ENCODE measurements at regions not wholly inside any gene's neighbourhood (a gene's known extent, or its start where the extent isn't known, plus 50 kb on each side); places are given as distances from the start of the nearest gene placed in this dataset.
"Not testable (repeated sequence)": the region's sequence is repeated elsewhere in the genome, so short reads cannot be mapped to it uniquely, and the experiment has no call there.

GRCh38 chr2:129518937-129519336 lies 460.5 kb upstream of the RAB6C start:
- no peaks in the 10 kb centered on the region for H3K9me2 ChIP-seq (replicated peaks; ENCODE audit: insufficient read depth, low read length)
- H3K9me3 ChIP-seq (ENCODE audit: low read length) = no peaks in the 10 kb centered on the region
- no peak overlapping the region for H3K4me2 ChIP-seq (ENCODE audit: low read depth, low read length, poor library complexity, severe bottlenecking)
- no peaks in the 10 kb centered on the region for H3K27me3 ChIP-seq (ENCODE audit: low read length)
- H2AFZ ChIP-seq (ENCODE audit: low read length) = no peak overlapping the region
- no peaks in the 10 kb centered on the region for H3K4me1 ChIP-seq (ENCODE audit: low read length)
- H3K4me3 ChIP-seq (ENCODE audit: low read length) = no peak overlapping the region
- no peaks in the 10 kb centered on the region for H3K79me2 ChIP-seq (ENCODE audit: low read length)
- no peak overlapping the region for H3K27ac ChIP-seq (ENCODE audit: low read length)
- no peaks in the 10 kb centered on the region for H3K36me3 ChIP-seq (ENCODE audit: insufficient read depth, low read length)
- no peak overlapping the region for H3K9ac ChIP-seq (ENCODE audit: low read length)
- H4K20me1 ChIP-seq (ENCODE audit: insufficient read depth, low read depth, low read length) = no peaks in the 10 kb centered on the region
- DNase-seq = no peak

DNA sequence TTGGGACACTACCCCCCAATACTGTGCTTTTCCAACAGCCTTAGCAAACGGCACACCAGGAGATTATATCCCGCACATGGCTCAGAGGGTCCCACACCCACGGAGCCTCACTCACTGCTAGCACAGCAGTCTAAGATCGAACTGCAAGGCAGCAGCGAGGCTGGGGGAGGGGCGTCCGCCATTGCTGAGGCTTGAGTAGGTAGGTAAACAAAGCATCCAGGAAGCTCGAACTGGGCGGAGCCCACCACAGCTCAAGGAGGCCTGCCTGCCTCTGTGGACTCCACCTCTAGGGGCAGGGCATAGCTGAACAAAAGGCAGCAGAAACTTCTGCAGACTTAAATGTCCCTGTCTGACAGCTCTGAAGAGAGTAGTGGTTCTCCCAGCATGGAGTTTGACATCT lies 447.3 kb upstream of the RAB6C start:
- H3K9ac ChIP-seq (ENCODE audit: low read length); H2AFZ ChIP-seq (ENCODE audit: low read length); H3K4me2 ChIP-seq (ENCODE audit: low read depth, low read length, poor library complexity, severe bottlenecking); H3K9me3 ChIP-seq (ENCODE audit: low read length); H3K27me3 ChIP-seq (ENCODE audit: low read length); H3K9me2 ChIP-seq (replicated peaks; ENCODE audit: insufficient read depth, low read length); H4K20me1 ChIP-seq (ENCODE audit: insufficient read depth, low read depth, low read length); H3K79me2 ChIP-seq (ENCODE audit: low read length); H3K4me3 ChIP-seq (ENCODE audit: low read length); H3K36me3 ChIP-seq (ENCODE audit: insufficient read depth, low read length); DNase-seq; H3K27ac ChIP-seq (ENCODE audit: low read length); H3K4me1 ChIP-seq (ENCODE audit: low read length): not testable (repeated sequence)

DNA sequence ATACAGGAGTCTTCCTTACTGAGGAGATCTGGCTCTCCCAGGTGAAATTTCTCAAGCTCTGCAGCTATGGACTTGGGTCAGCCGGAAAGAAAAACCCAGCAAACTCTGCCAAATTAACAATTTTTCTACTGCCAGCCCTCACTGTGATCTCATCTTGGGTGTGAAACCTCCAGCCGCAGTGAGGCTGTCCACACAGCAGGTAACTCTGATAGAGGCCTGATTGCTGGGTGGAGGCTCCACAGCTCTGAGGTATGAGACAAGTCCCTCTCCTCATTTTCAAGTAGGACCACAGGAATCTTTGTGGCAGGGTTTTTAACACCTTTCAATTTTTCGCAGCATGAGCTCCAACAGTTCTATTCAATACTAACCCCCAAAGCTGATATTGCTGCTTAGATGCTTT lies 430.6 kb upstream of the RAB6C start:
- Histone ChIP-seq H3K27ac (ENCODE audit: low read length) (no peak overlapping the region), H3K9ac (ENCODE audit: low read length) (no peak overlapping the region), H3K36me3 (ENCODE audit: insufficient read depth, low read length) (no peaks in the 10 kb centered on the region), H3K4me1 (ENCODE audit: low read length) (no peaks in the 10 kb centered on the region), H3K4me2 (ENCODE audit: low read depth, low read length, poor library complexity, severe bottlenecking) (no peak overlapping the region), H3K27me3 (ENCODE audit: low read length) (no peaks in the 10 kb centered on the region), H2AFZ (ENCODE audit: low read length) (no peak overlapping the region), H3K4me3 (ENCODE audit: low read length) (no peak overlapping the region), H3K9me3 (ENCODE audit: low read length) (no peaks in the 10 kb centered on the region), H3K9me2 (replicated peaks; ENCODE audit: insufficient read depth, low read length) (no peaks in the 10 kb centered on the region), H4K20me1 (ENCODE audit: insufficient read depth, low read depth, low read length) (no peaks in the 10 kb centered on the region), H3K79me2 (ENCODE audit: low read length) (no peaks in the 10 kb centered on the region)
- no peak for DNase-seq

DNA sequence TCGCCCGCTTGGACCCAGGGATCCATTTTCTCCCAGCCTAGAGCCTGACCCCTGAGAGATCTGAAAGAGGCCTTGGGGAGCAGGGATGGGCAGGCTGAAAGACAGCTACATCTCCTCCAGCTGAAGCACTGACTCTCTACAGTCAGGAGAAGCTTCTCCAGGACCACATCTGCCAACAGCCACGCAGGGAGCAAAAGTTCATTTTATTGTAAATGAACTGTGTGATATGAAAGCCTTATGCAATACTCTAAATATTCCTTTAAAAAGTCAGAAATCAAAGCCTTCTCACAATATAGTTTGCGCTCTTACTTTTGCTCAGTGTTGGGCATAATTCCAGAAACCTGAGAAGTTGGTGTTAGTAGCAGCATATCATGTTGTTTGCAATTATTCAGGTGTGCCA lies 428.9 kb upstream of the RAB6C start:
- Histone ChIP-seq H4K20me1 (ENCODE audit: insufficient read depth, low read depth, low read length) (no peaks in the 10 kb centered on the region), H3K4me1 (ENCODE audit: low read length) (no peaks in the 10 kb centered on the region), H3K9me2 (replicated peaks; ENCODE audit: insufficient read depth, low read length) (no peaks in the 10 kb centered on the region), H3K9ac (ENCODE audit: low read length) (no peak overlapping the region), H3K79me2 (ENCODE audit: low read length) (no peaks in the 10 kb centered on the region), H2AFZ (ENCODE audit: low read length) (no peak overlapping the region), H3K27me3 (ENCODE audit: low read length) (no peaks in the 10 kb centered on the region), H3K4me3 (ENCODE audit: low read length) (no peak overlapping the region), H3K27ac (ENCODE audit: low read length) (no peak overlapping the region), H3K36me3 (ENCODE audit: insufficient read depth, low read length) (no peaks in the 10 kb centered on the region), H3K9me3 (ENCODE audit: low read length) (no peaks in the 10 kb centered on the region), H3K4me2 (ENCODE audit: low read depth, low read length, poor library complexity, severe bottlenecking) (no peak overlapping the region)
- DNase-seq = no peak

GRCh38 chr2:129554373-129554772 lies 425.1 kb upstream of the RAB6C start:
- H3K9ac ChIP-seq (ENCODE audit: low read length) = no peak overlapping the region
- H2AFZ ChIP-seq (ENCODE audit: low read length) = no peak overlapping the region
- no peak overlapping the region for H3K27ac ChIP-seq (ENCODE audit: low read length)
- H3K79me2 ChIP-seq (ENCODE audit: low read length) = no peaks in the 10 kb centered on the region
- no peaks in the 10 kb centered on the region for H3K9me2 ChIP-seq (replicated peaks; ENCODE audit: insufficient read depth, low read length)
- DNase-seq = no peak
- no peaks in the 10 kb centered on the region for H4K20me1 ChIP-seq (ENCODE audit: insufficient read depth, low read depth, low read length)
- no peaks in the 10 kb centered on the region for H3K9me3 ChIP-seq (ENCODE audit: low read length)
- no peaks in the 10 kb centered on the region for H3K36me3 ChIP-seq (ENCODE audit: insufficient read depth, low read length)
- no peaks in the 10 kb centered on the region for H3K27me3 ChIP-seq (ENCODE audit: low read length)
- no peak overlapping the region for H3K4me3 ChIP-seq (ENCODE audit: low read length)
- no peak overlapping the region for H3K4me2 ChIP-seq (ENCODE audit: low read depth, low read length, poor library complexity, severe bottlenecking)
- H3K4me1 ChIP-seq (ENCODE audit: low read length) = no peaks in the 10 kb centered on the region

DNA sequence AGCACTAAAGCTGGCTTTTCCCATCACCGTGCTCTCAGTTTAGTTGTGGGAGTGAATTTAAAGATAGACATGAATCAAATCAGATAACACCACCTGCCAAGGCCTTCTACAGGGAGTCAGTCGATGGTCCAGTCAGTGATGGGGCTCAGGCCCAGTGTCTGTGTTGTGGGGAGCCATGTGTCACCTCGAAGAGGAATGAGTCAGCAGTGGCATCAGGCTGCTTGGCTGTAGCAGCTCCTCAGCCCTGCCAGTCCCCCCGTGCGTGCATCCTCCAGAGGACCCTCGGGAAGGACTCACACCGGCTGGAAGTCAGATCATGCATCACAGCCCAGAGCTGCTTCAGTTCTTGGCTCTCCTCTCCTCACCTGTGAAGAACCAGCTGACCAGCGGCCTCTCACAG lies 420.4 kb upstream of the RAB6C start:
- Histone ChIP-seq H3K4me1 (ENCODE audit: low read length) (no peaks in the 10 kb centered on the region), H3K4me2 (ENCODE audit: low read depth, low read length, poor library complexity, severe bottlenecking) (no peak overlapping the region), H3K79me2 (ENCODE audit: low read length) (no peaks in the 10 kb centered on the region), H3K9me3 (ENCODE audit: low read length) (no peaks in the 10 kb centered on the region), H4K20me1 (ENCODE audit: insufficient read depth, low read depth, low read length) (no peaks in the 10 kb centered on the region), H3K9me2 (replicated peaks; ENCODE audit: insufficient read depth, low read length) (no peaks in the 10 kb centered on the region), H3K27me3 (ENCODE audit: low read length) (no peaks in the 10 kb centered on the region), H3K9ac (ENCODE audit: low read length) (no peak overlapping the region), H3K27ac (ENCODE audit: low read length) (no peak overlapping the region), H3K4me3 (ENCODE audit: low read length) (no peak overlapping the region), H2AFZ (ENCODE audit: low read length) (no peak overlapping the region), H3K36me3 (ENCODE audit: insufficient read depth, low read length) (no peaks in the 10 kb centered on the region)
- DNase-seq = no peak

- Histone ChIP-seq H3K9me3 (ENCODE audit: low read length) (no peaks in the 10 kb centered on the region), H3K79me2 (ENCODE audit: low read length) (no peaks in the 10 kb centered on the region), H2AFZ (ENCODE audit: low read length) (no peak overlapping the region)
These were observed 413.8 kb upstream of the RAB6C start for GRCh38 chr2:129565551-129566109.

GRCh38 chr2:129570812-129571211 lies 408.7 kb upstream of the RAB6C start:
- H2AFZ ChIP-seq (ENCODE audit: low read length); H3K9me2 ChIP-seq (replicated peaks; ENCODE audit: insufficient read depth, low read length); H3K27me3 ChIP-seq (ENCODE audit: low read length); H3K4me1 ChIP-seq (ENCODE audit: low read length); H3K9me3 ChIP-seq (ENCODE audit: low read length); H3K4me2 ChIP-seq (ENCODE audit: low read depth, low read length, poor library complexity, severe bottlenecking); H3K27ac ChIP-seq (ENCODE audit: low read length); H3K9ac ChIP-seq (ENCODE audit: low read length); H3K79me2 ChIP-seq (ENCODE audit: low read length); H4K20me1 ChIP-seq (ENCODE audit: insufficient read depth, low read depth, low read length); DNase-seq; H3K4me3 ChIP-seq (ENCODE audit: low read length); H3K36me3 ChIP-seq (ENCODE audit: insufficient read depth, low read length): not testable (repeated sequence)

More at GRCh38 chr2:129565551-129566109, 413.8 kb upstream of the RAB6C start:
- Histone ChIP-seq H3K36me3 (ENCODE audit: insufficient read depth, low read length) (no peaks in the 10 kb centered on the region), H3K27me3 (ENCODE audit: low read length) (no peaks in the 10 kb centered on the region), H4K20me1 (ENCODE audit: insufficient read depth, low read depth, low read length) (no peaks in the 10 kb centered on the region), H3K9me2 (replicated peaks; ENCODE audit: insufficient read depth, low read length) (no peaks in the 10 kb centered on the region), H3K9ac (ENCODE audit: low read length) (no peak overlapping the region), H3K4me1 (ENCODE audit: low read length) (no peaks in the 10 kb centered on the region), H3K4me3 (ENCODE audit: low read length) (no peak overlapping the region), H3K27ac (ENCODE audit: low read length) (no peak overlapping the region), H3K4me2 (ENCODE audit: low read depth, low read length, poor library complexity, severe bottlenecking) (no peak overlapping the region)
- no peak for DNase-seq

- Histone ChIP-seq H3K9me3 (ENCODE audit: low read length) (no peaks in the 10 kb centered on the region), H3K4me3 (ENCODE audit: low read length) (no peak overlapping the region), H3K9ac (ENCODE audit: low read length) (no peak overlapping the region), H3K27ac (ENCODE audit: low read length) (no peak overlapping the region), H3K4me2 (ENCODE audit: low read depth, low read length, poor library complexity, severe bottlenecking) (no peak overlapping the region), H3K9me2 (replicated peaks; ENCODE audit: insufficient read depth, low read length) (no peaks in the 10 kb centered on the region), H3K79me2 (ENCODE audit: low read length) (no peaks in the 10 kb centered on the region), H3K27me3 (ENCODE audit: low read length) (no peaks in the 10 kb centered on the region), H2AFZ (ENCODE audit: low read length) (no peak overlapping the region), H3K36me3 (ENCODE audit: insufficient read depth, low read length) (no peaks in the 10 kb centered on the region), H4K20me1 (ENCODE audit: insufficient read depth, low read depth, low read length) (no peaks in the 10 kb centered on the region), H3K4me1 (ENCODE audit: low read length) (no peaks in the 10 kb centered on the region)
- DNase-seq = no peak
These were observed 404.0 kb upstream of the RAB6C start for GRCh38 chr2:129575431-129575830.
